Stomach (tissue), 4 donors: ENCODE measurements at regions not wholly inside any gene's neighbourhood (a gene's known extent, or its start where the extent isn't known, plus 50 kb on each side); places are given as distances from the start of the nearest gene placed in this dataset.

ENCODE experiments used
- CTCF ChIP-seq, 7 experiments: fragments of 450-650 bp in 4 of 7; fragments of 200-600 bp in 3 of 7; sonication (generic) in 3 of 7; IDR thresholded peaks; one replicate each; pipeline ENCODE4 v1.5.1; 2016 to 2019; ENCODE audit warnings: antibody characterized with exemption in 7 of 7, control low read depth in 2 of 7, mild to moderate bottlenecking in 1 of 7
- POLR2A ChIP-seq, 4 donors: fragments of 450-650 bp; IDR thresholded peaks; one replicate each; pipeline ENCODE4 v1.6.1; 2016; ENCODE audit warnings: antibody characterized with exemption in 4 of 4, control low read depth in 2 of 4, mild to moderate bottlenecking in 1 of 4, moderate library complexity in 1 of 4
- POLR2AphosphoS5 ChIP-seq, 3 donors: sonication (generic); formaldehyde crosslinking; IDR thresholded peaks; one replicate each; pipeline ENCODE4 v1.6.1; 2016; ENCODE audit warnings: antibody characterized with exemption in 3 of 3

- no peak for TF ChIP-seq POLR2AphosphoS5 (IDR thresholded peaks at IDR 0.05)
- TF ChIP-seq CTCF (IDR thresholded peaks at IDR 0.05), result no peak
- no peak for TF ChIP-seq POLR2A (IDR thresholded peaks at IDR 0.05)
Observed at GRCh38 chr12:102765736-102766135, 151.3 kb downstream of the PAH start.
